Neural progenitor cell (in vitro differentiated cells): ENCODE measurements at regions not wholly inside any gene's neighbourhood (a gene's known extent, or its start where the extent isn't known, plus 50 kb on each side); places are given as distances from the start of the nearest gene placed in this dataset.
A peak's percentile ranks its signal among the peaks of the same experiment; 100 is the strongest.

Source experiments
- DNase-seq: peaks from one replicate; pipeline ENCODE4 v3.0.0-alpha.2; 2016; ENCODE audit warnings: low spot score
- H2AFZ ChIP-seq: fragments of 200-600 bp; sonication (generic); replicated peaks from 2 replicates; pipeline ENCODE4 v1.6.1; 2016; ENCODE audit warnings: antibody characterized with exemption
- H3F3A ChIP-seq: fragments of 200-600 bp; sonication (generic); 2 replicates; pipeline ENCODE4 v1.6.1; 2016; ENCODE audit warnings: antibody characterized with exemption, low read depth
- H3K27ac ChIP-seq: fragments of 200-600 bp; sonication (generic); 2 replicates; pipeline ENCODE4 v1.5.1; 2016; ENCODE audit warnings: mild to moderate bottlenecking
- H3K27me3 ChIP-seq: fragments of 200-600 bp; sonication (generic); 2 replicates; pipeline ENCODE4 v1.6.1; 2016; ENCODE audit warnings: mild to moderate bottlenecking, moderate library complexity
- H3K36me3 ChIP-seq: fragments of 200-600 bp; sonication (generic); 2 replicates; pipeline ENCODE4 v1.5.1; 2016
- H3K4me1 ChIP-seq: fragments of 200-600 bp; sonication (generic); 2 replicates; pipeline ENCODE4 v1.6.1; 2016; ENCODE audit warnings: mixed run types
- H3K4me2 ChIP-seq: fragments of 200-600 bp; sonication (generic); 2 replicates; pipeline ENCODE4 v1.6.1; 2016
- H3K4me3 ChIP-seq: fragments of 200-600 bp; sonication (generic); 2 replicates; pipeline ENCODE4 v1.5.1; 2016
- H3K79me2 ChIP-seq: fragments of 200-600 bp; sonication (generic); 2 replicates; pipeline ENCODE4 v1.6.1; 2016; ENCODE audit warnings: low read depth
- H3K9ac ChIP-seq: fragments of 200-600 bp; sonication (generic); 2 replicates; pipeline ENCODE4 v1.6.1; 2016
- H3K9me3 ChIP-seq: fragments of 200-600 bp; sonication (generic); 2 replicates; pipeline ENCODE4 v1.5.1; 2016; ENCODE audit warnings: low read depth
- H4K20me1 ChIP-seq: fragments of 200-600 bp; sonication (generic); 2 replicates; pipeline ENCODE4 v1.6.1; 2016; ENCODE audit warnings: low read depth
- H3K27ac Mint-ChIP-seq: 3 replicates; pipeline ENCODE4 v1.8.0; 2021; ENCODE audit warnings: mixed read lengths
- H3K27me3 Mint-ChIP-seq: 2 replicates; pipeline ENCODE4 v1.8.0; 2022; ENCODE audit warnings: low read depth, mild to moderate bottlenecking, inconsistent platforms, moderate library complexity, mixed read lengths; ENCODE audit not compliant: insufficient read depth
- H3K36me3 Mint-ChIP-seq: 3 replicates; pipeline ENCODE4 v1.8.0; 2021; ENCODE audit warnings: mixed read lengths
- H3K4me1 Mint-ChIP-seq: 3 replicates; pipeline ENCODE4 v1.8.0; 2021; ENCODE audit warnings: mixed read lengths
- H3K4me3 Mint-ChIP-seq: 3 replicates; pipeline ENCODE4 v1.8.0; 2021; ENCODE audit warnings: mild to moderate bottlenecking, moderate library complexity, mixed read lengths
- H3K9me3 Mint-ChIP-seq: 3 replicates; pipeline ENCODE4 v1.8.0; 2020; ENCODE audit warnings: mixed read lengths
- CTCF ChIP-seq: fragments of 200-600 bp; sonication (generic); IDR thresholded peaks from 2 replicates; pipeline ENCODE4 v1.5.1; 2017; ENCODE audit warnings: antibody characterized with exemption, mild to moderate bottlenecking
- EZH2 ChIP-seq: fragments of 200-600 bp; sonication (generic); IDR thresholded peaks from 2 replicates; pipeline ENCODE4 v1.6.1; 2017; ENCODE audit warnings: antibody characterized with exemption, mild to moderate bottlenecking, moderate library complexity
- EZH2phosphoT487 ChIP-seq: fragments of 200-600 bp; sonication (generic); IDR thresholded peaks from 2 replicates; pipeline ENCODE4 v1.6.1; 2017; ENCODE audit warnings: antibody characterized with exemption

DNA sequence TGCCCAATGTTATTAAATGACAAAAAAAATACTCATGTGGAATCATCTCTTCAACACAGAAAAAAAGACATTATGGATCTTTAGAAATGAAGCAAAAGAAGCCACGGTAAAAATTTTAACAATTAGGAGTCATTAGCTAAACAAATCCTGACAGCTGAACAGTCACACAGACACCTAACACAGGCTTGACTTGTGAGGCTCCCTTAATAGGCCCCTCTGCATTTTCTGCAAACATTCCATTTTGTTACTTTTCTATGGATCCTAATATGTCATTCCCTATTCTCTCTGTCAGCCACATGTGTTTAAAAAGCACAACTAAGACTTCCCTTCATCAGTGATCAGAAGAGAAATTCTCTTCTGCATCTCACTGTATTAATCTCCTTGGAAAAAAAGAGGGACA, 1331.5 kb downstream of the CDH8 start:
- no peaks in the 10 kb centered on the region for H3K27me3 Mint-ChIP-seq
- H2AFZ ChIP-seq: no peak overlapping the region
- DNase-seq: no peak
- no peaks in the 10 kb centered on the region for H3K27me3 ChIP-seq
- TF ChIP-seq EZH2 (no peak), CTCF (no peak), EZH2phosphoT487 (no peak)
- H3K27ac Mint-ChIP-seq: no peak overlapping the region
- no peaks in the 10 kb centered on the region for H3K4me1 Mint-ChIP-seq
- no peaks in the 10 kb centered on the region for H3K36me3 ChIP-seq
- no peaks in the 10 kb centered on the region for H3K36me3 Mint-ChIP-seq
- H3K79me2 ChIP-seq: no peaks in the 10 kb centered on the region
- H3K4me1 ChIP-seq: no peaks in the 10 kb centered on the region
- no peaks in the 10 kb centered on the region for H4K20me1 ChIP-seq
- H3K4me2 ChIP-seq: no peak overlapping the region
- no peak overlapping the region for H3K4me3 ChIP-seq
- H3F3A ChIP-seq: no peaks in the 10 kb centered on the region
- no peak overlapping the region for H3K4me3 Mint-ChIP-seq
- H3K9me3 Mint-ChIP-seq: no peaks in the 10 kb centered on the region
- no peak overlapping the region for H3K27ac ChIP-seq
- H3K9me3 ChIP-seq: no peaks in the 10 kb centered on the region
- H3K9ac ChIP-seq: no peak overlapping the region

DNA sequence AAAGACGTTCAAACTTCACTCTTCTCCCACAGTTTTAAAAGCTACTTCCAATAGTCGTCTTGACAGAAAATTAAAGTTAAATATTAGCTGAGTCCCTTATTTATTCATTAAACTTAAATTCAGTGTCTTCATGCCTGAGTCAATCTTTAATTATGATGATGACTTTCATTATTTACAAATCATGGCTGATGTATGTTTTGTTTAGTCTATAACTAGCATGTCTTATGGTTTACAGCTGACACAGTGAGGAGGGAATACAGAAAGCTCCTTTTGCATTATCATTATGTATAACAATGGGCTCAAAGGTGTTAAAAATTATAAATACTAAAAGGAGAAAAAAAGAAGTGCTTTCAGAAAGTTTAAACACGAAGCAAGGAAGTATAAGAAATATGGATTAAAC, 1333.1 kb downstream of the CDH8 start:
- Histone ChIP-seq H3K27me3 (no peaks in the 10 kb centered on the region), H3K4me2 (no peak overlapping the region), H3K36me3 (no peaks in the 10 kb centered on the region), H3K9me3 (no peaks in the 10 kb centered on the region), H2AFZ (no peak overlapping the region), H3K4me3 (no peak overlapping the region), H3F3A (no peaks in the 10 kb centered on the region), H3K4me1 (no peaks in the 10 kb centered on the region), H3K9ac (no peak overlapping the region), H3K27ac (no peak overlapping the region), H3K79me2 (no peaks in the 10 kb centered on the region), H4K20me1 (no peaks in the 10 kb centered on the region)
- Mint-ChIP-seq H3K4me3 (no peak overlapping the region), H3K27ac (no peak overlapping the region), H3K27me3 (no peaks in the 10 kb centered on the region), H3K36me3 (no peaks in the 10 kb centered on the region), H3K9me3 (no peaks in the 10 kb centered on the region), H3K4me1 (no peaks in the 10 kb centered on the region)
- TF ChIP-seq EZH2phosphoT487 (no peak), CTCF (no peak), EZH2 (no peak)
- no peak for DNase-seq

DNA sequence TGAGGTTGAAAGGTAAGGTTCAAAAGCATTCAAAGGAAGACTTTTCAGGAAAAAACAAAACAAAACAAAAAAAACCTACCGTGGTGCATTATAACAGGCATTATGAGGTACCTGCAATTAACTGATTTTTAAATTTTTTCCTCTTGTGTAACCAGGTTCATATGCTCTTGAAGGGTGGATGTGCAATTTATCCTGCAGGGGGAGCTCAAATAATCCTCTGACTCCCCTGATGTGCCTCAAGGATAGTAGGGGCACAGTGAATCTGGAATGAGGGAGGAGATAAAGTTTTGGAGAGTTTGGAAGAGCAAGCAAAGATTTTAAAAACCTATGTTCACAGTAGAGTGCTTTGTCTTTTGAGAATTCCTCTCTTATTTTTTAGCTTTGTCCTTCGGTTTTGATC, 1349.4 kb downstream of the CDH8 start:
- Histone ChIP-seq H3K27ac (no peak overlapping the region), H3K4me2 (no peak overlapping the region), H4K20me1 (no peaks in the 10 kb centered on the region), H3K79me2 (no peaks in the 10 kb centered on the region), H3K36me3 (no peaks in the 10 kb centered on the region), H2AFZ (no peak overlapping the region), H3K4me3 (no peak overlapping the region), H3K9ac (no peak overlapping the region), H3K27me3 (no peaks in the 10 kb centered on the region), H3F3A (no peaks in the 10 kb centered on the region), H3K4me1 (no peaks in the 10 kb centered on the region), H3K9me3 (no peaks in the 10 kb centered on the region)
- Mint-ChIP-seq H3K4me3 (no peak overlapping the region), H3K36me3 (no peaks in the 10 kb centered on the region), H3K9me3 (no peaks in the 10 kb centered on the region), H3K4me1 (no peaks in the 10 kb centered on the region), H3K27me3 (no peaks in the 10 kb centered on the region), H3K27ac (no peak overlapping the region)
- DNase-seq: no peak
- no peak for TF ChIP-seq EZH2phosphoT487
- TF ChIP-seq CTCF: peak; percentile 37
- no peak for TF ChIP-seq EZH2

DNA sequence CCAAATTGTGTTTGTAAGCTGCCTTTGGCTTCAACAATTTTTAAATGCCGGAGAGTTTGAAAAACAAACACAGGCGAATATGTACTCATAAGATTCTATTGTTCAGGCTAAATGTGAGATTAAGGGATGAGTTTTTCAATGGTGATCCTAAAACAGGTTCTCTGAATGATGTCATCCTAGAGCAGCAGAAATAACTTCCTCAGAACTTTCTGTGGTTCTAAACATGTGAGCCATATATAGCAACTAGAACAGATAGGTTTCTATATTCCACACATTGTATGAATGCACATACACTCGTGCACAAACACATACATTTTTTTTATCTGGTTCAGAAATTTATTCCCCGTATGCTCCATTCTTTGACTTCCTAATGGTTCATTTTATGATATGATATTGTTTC, 1352.2 kb downstream of the CDH8 start:
- Histone ChIP-seq H3K27me3 (no peaks in the 10 kb centered on the region), H4K20me1 (no peaks in the 10 kb centered on the region), H3K36me3 (no peaks in the 10 kb centered on the region), H3K9me3 (no peaks in the 10 kb centered on the region), H2AFZ (no peak overlapping the region), H3K9ac (no peak overlapping the region), H3K4me2 (no peak overlapping the region), H3F3A (no peaks in the 10 kb centered on the region), H3K79me2 (no peaks in the 10 kb centered on the region), H3K4me3 (no peak overlapping the region), H3K27ac (no peak overlapping the region), H3K4me1 (peaks cover 8% of the 10 kb centered on the region)
- Mint-ChIP-seq H3K9me3 (no peaks in the 10 kb centered on the region), H3K36me3 (no peaks in the 10 kb centered on the region), H3K27ac (no peak overlapping the region), H3K4me3 (no peak overlapping the region), H3K4me1 (peaks cover 7% of the 10 kb centered on the region), H3K27me3 (no peaks in the 10 kb centered on the region)
- no peak for DNase-seq
- TF ChIP-seq CTCF (no peak), EZH2phosphoT487 (no peak), EZH2 (no peak)
